Renal cortex interstitium (tissue), 11 donors: ENCODE measurements at regions not wholly inside any gene's neighbourhood (a gene's known extent, or its start where the extent isn't known, plus 50 kb on each side); places are given as distances from the start of the nearest gene placed in this dataset.
"Not testable (repeated sequence)": the region's sequence is repeated elsewhere in the genome, so short reads cannot be mapped to it uniquely, and the experiment has no call there.

ENCODE experiments used
- DNase-seq, 11 donors: peaks; one replicate each; pipeline ENCODE4 v3.0.0-alpha.2; 2013; ENCODE audit warnings: low read depth in 9 of 11, low spot score in 4 of 11; ENCODE audit errors: extremely low read depth in 1 of 11

- DNase-seq: no peak
These were observed 148.4 kb upstream of the SYT10 start for GRCh38 chr12:33587784-33588712.

DNA sequence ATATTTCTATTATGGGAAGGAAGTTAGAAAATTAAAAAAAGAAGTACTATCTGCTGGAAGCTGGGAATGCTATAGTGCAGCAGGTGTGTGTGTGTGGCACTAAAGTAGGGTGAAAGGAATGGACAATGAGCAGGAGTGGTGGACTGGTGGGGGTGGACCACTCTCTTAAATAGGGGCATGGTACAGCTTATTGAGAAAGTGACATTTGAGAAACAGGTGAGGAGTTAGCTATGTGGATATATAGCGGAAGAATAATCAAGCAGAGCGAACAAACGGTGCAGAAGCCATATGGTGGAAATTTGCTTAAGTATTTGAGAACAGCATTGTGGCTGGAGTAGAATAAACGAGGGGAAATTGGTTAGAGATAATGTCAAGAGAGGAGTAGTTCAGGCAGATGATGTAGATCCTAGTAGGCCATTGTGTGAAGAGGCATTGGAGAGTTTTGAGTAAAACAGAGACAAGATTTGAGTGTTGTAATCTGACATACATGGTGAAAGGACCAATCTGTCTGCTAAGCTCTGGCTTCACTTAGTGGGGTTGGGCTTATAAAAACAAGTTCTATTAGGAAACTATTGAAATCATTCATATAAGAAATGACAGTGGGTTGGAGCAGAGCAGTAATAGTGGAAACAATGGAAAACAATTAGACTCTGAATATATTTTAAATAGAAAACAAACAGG lies 149.2 kb upstream of the SYT10 start:
- DNase-seq: no peak

GRCh38 chr12:33589576-33590114 lies 150.0 kb upstream of the SYT10 start:
- no peak for DNase-seq

GRCh38 chr12:33593753-33594152 lies 154.1 kb upstream of the SYT10 start:
- DNase-seq: no peak

GRCh38 chr12:33596061-33596460 lies 156.4 kb upstream of the SYT10 start:
- no peak for DNase-seq

DNA sequence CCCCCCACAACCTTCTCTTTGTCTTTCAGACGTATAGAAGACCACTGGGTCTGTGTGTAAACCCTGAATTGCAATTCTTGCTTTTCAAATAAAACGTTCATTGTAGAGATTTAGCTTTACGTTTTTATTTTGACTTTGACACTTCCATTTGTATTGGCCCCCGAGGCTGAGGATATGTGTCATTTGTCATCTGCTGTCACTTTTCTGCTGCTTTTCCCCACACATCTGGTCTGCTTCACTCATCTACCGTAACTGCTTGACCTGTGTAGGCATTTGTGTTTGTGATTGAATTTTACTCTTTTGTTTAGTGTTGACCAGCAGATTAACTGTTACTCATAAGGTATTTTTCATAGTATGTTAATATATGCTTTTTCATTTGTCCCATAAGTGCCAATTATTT lies 157.2 kb upstream of the SYT10 start:
- no peak for DNase-seq

GRCh38 chr12:33602515-33602914 lies 162.9 kb upstream of the SYT10 start:
- no peak for DNase-seq

GRCh38 chr12:33605757-33606156 lies 166.1 kb upstream of the SYT10 start:
- no peak for DNase-seq

DNA sequence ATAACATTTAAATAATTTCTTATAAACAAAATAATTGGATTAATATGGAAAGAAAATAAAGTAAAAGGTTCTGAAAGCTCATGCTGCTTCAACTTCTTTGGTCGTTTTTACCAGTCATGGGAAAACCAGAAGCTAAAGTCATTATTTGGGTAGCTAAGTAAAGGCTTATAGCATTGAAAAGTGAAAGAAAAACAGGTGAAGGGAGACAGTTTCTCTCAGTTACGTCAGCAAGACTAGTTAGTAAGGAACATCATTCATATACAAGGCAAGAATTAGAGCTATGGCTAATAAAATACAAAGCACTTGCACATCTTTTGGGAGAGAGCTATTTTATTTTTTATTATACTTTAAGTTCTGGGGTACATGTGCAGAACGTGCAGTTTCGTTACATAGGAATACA lies 170.3 kb upstream of the SYT10 start:
- no peak for DNase-seq

GRCh38 chr12:33614630-33615029 lies 175.0 kb upstream of the SYT10 start:
- DNase-seq: no peak

- no peak for DNase-seq
These were observed 177.6 kb upstream of the SYT10 start for GRCh38 chr12:33617218-33617617.

DNA sequence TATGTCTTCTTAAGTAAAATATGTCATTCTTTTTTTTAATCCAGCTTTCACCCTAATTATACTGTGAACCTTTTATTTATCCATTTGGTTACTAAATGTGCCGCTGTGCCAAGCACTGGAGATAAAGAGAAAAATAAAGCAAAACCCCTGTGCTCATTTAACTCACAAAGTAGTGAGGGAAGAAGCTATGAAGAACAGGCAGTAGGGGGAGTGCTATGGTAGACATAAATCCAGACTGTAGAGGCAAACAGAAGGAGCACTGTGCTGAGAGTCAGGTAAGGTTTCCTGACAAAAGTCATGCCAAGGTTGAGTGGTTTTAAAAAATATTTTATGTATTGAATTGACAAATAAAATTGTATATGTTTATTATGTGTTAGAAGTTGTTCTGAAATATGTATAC lies 188.5 kb upstream of the SYT10 start:
- no peak for DNase-seq

DNA sequence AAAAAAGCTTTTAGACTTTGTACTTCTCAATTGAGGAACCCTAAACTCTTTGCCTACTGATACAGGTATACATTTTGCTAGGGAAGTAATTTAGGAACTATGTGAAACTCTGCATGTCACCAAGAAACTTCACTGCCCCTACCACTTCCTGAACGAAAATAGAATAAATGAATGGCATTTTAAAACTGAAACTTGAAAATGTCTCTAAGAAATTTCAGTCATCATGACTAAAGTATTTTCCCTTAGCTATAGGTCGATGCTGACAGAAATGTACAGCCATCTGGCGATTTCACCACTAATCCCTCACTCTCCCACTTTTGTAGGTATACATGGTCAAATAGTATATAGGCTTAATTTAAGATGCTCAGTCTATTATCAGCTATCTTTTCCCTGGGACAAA lies 194.9 kb upstream of the SYT10 start:
- no peak for DNase-seq

- not testable (repeated sequence) for DNase-seq
These were observed 197.3 kb upstream of the SYT10 start for GRCh38 chr12:33636930-33637329.

DNA sequence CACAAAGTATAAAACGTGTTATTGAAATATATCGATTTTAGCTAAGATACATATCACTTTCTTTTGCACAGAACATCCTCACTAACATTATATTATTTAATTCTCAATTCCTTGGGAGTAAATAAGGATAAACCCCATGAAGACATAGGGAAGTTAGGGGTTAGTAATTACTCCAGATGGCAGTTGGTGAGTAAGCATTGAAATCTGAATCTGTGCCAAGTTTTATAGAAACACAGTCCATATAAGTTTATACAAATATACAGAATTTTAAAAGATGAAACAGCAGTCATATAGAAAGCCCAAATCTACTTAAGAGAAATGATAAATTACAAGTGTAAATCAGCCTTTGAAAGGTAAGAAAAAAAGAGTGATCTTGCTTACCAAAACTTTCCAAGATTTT lies 200.4 kb upstream of the SYT10 start:
- DNase-seq: no peak

DNA sequence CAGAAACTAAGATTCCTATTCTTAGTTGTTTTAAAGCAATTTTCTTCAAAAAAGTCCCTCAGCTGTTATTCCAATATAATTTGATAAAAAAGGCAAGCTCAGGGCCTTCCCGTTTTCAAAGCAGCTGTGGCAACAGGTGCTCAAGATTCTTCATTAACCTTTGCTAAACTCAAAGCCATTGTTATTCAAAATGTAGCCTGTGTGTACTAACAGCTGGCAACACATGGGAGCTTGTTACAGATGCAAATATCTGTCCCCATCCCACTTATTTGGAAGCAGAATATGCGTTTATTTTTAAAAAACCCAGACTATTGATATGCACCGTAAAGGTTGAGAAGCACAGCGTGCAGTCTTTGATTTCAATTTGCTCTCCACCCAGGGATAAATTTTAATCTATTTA lies 210.4 kb upstream of the SYT10 start:
- DNase-seq: no peak

GRCh38 chr12:33650832-33651231 lies 211.2 kb upstream of the SYT10 start:
- no peak for DNase-seq

DNA sequence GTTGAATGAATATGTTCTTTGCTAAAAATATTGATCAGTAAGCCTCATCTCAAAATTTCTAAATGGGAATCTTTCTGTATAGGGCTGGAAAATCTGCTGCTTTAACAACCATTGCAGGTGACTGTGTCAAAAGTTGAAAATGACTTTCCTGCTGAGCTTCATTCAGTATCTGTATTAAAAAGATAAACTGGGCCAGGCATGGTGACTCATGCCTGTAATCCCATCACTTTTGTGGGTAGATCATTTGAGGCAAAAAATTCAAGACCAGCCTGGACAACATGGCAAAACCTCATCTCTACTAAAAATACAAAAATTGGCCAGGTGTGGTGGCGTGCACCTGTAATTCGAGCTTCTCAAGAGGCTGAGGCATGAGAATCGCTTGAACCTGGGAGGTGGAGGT lies 213.7 kb upstream of the SYT10 start:
- no peak for DNase-seq

DNA sequence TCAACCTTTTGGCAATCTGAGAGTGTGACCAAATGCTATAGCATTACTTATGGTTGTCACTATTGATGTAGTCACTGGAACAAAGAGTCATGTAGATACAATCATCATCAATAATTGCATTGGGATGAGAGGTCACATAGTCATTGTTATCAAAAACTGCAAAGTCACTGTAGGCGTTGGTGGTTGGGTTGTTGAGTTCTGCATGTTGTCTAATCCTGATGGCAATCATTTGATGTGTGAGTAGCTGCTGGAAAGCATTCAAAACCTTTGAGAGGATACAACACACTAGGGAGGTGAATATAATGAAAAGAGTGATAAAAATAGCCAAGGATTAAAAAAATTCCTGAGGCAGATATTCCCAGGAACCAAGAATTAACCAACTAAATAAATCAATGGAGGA lies 214.7 kb upstream of the SYT10 start:
- DNase-seq: no peak

- no peak for DNase-seq
These were observed 223.5 kb upstream of the SYT10 start for GRCh38 chr12:33663000-33663654.
